Adrenal gland (tissue), 9 donors: ENCODE measurements at regions not wholly inside any gene's neighbourhood (a gene's known extent, or its start where the extent isn't known, plus 50 kb on each side); places are given as distances from the start of the nearest gene placed in this dataset.

ENCODE experiments used
- DNase-seq, 7 donors: peaks; one replicate each; pipeline ENCODE4 v3.0.0-alpha.2; 2019 to 2020
- H3K27ac ChIP-seq, 5 donors: fragments of 200-600 bp; sonication (generic) in 4 of 5; 1 replicate in 3 of 5; 2 replicates in 2 of 5; pipeline versions ENCODE4 v1.5.1 to v1.8.0; 2016 to 2020; ENCODE audit warnings: mild to moderate bottlenecking in 1 of 5
- H3K27me3 ChIP-seq: fragments of 200-600 bp; 2 replicates; pipeline ENCODE4 v1.8.0; 2021
- H3K36me3 ChIP-seq, 2 donors: fragments of 200-600 bp; replicated peaks in 1 of 2; 1 replicate in 1 of 2; 2 replicates in 1 of 2; pipeline versions ENCODE4 v1.5.1 to v1.8.0; 2018 to 2022
- H3K4me1 ChIP-seq, 2 donors: fragments of 200-600 bp; replicated peaks in 1 of 2; 1 replicate in 1 of 2; 2 replicates in 1 of 2; pipeline versions ENCODE4 v1.5.1 to v1.8.0; 2018 to 2021
- H3K4me3 ChIP-seq, 4 donors: fragments of 200-600 bp; sonication (generic) in 3 of 4; one replicate each; pipeline ENCODE4 v1.5.1; 2016 to 2018
- H3K9me3 ChIP-seq, 3 donors: fragments of 200-600 bp; sonication (generic) in 1 of 3; replicated peaks in 1 of 3; 1 replicate in 2 of 3; 2 replicates in 1 of 3; pipeline versions ENCODE4 v1.5.1 to v1.8.0; 2016 to 2021
- POLR2A ChIP-seq, 2 donors: fragments of 450-650 bp; IDR thresholded peaks; one replicate each; pipeline ENCODE4 v1.6.1; 2017; ENCODE audit warnings: antibody characterized with exemption in 2 of 2, mild to moderate bottlenecking in 2 of 2, moderate library complexity in 1 of 2
- WGBS, 4 donors: extraction: QIAGEN DNeasy Blood & Tissue Kit in 2 of 4; methylation state at CpG; one replicate each; pipeline versions ENCODE4 v1.1.5 to v1.1.7; 2013 to 2017; 5-methylcytosine and 5-hydroxymethylcytosine counted together
- intact Hi-C, 2 donors: fragments of 100-400 bp; cut with DNase I; formaldehyde crosslinking; loops; one replicate each; pipeline versions ENCODE4 v1.14.1 to v1.15.0; 2022 to 2023
- TF ChIP-seq, protein P1 (sequence below), 6 experiments: fragments of 450-650 bp in 4 of 6; fragments of 200-600 bp in 2 of 6; sonication (generic) in 1 of 6; IDR thresholded peaks; 1 replicate in 5 of 6; 2 replicates in 1 of 6; pipeline versions ENCODE4 v1.5.1 to v1.8.0; 2016 to 2021; ENCODE audit warnings: antibody characterized with exemption in 6 of 6, mild to moderate bottlenecking in 2 of 6, moderate library complexity in 1 of 6
- donor health status: healthy with polysubstance abuse.
- donor health status: Bipolar disorder and iron deficiency.
- donor health status: DM: yes; HTN: yes; CAD: no.
- donor health status: DM: no; HTN: no; CAD: no.
- donor health status: DM: no; HTN: no; CAD: no.

DNA sequence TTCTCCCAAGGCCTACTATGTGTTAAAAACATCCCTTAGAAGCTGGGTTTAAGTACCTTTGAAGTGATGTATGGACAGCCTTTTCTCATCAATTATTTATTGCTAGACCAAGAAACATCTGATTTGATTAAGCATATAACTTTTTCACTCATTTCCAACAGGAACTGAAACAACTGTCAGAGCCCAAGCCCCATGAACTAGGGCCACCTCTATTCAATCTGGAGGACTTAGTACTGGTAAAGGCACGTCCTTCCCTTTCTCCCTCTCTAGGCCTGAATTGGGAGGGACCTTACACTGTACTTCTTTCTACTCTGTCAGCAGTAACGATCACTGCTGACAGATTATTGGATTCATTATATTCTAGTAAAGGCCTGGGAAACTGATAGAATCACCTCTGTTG, 612.0 kb upstream of the CDH8 start:
- no peak overlapping the region for H3K27ac ChIP-seq
- H3K27me3 ChIP-seq: no peaks in the 10 kb centered on the region
- no peaks in the 10 kb centered on the region for H3K36me3 ChIP-seq
- intact Hi-C loops: no loop called here
- H3K4me3 ChIP-seq: no peak overlapping the region
- WGBS, 4 donors: 83 to 90% (median 85%) methylated on average over 2 of the region's 2 CpGs
- DNase-seq: no peak
- no peaks in the 10 kb centered on the region for H3K4me1 ChIP-seq
- H3K9me3 ChIP-seq: peaks cover 0 to 7% (median 0%) of the 10 kb centered on the region in 3 donors
- TF ChIP-seq, protein P1, sequence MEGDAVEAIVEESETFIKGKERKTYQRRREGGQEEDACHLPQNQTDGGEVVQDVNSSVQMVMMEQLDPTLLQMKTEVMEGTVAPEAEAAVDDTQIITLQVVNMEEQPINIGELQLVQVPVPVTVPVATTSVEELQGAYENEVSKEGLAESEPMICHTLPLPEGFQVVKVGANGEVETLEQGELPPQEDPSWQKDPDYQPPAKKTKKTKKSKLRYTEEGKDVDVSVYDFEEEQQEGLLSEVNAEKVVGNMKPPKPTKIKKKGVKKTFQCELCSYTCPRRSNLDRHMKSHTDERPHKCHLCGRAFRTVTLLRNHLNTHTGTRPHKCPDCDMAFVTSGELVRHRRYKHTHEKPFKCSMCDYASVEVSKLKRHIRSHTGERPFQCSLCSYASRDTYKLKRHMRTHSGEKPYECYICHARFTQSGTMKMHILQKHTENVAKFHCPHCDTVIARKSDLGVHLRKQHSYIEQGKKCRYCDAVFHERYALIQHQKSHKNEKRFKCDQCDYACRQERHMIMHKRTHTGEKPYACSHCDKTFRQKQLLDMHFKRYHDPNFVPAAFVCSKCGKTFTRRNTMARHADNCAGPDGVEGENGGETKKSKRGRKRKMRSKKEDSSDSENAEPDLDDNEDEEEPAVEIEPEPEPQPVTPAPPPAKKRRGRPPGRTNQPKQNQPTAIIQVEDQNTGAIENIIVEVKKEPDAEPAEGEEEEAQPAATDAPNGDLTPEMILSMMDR (IDR thresholded peaks at IDR 0.05): no peak
- no peak for TF ChIP-seq POLR2A (IDR thresholded peaks at IDR 0.05)

DNA sequence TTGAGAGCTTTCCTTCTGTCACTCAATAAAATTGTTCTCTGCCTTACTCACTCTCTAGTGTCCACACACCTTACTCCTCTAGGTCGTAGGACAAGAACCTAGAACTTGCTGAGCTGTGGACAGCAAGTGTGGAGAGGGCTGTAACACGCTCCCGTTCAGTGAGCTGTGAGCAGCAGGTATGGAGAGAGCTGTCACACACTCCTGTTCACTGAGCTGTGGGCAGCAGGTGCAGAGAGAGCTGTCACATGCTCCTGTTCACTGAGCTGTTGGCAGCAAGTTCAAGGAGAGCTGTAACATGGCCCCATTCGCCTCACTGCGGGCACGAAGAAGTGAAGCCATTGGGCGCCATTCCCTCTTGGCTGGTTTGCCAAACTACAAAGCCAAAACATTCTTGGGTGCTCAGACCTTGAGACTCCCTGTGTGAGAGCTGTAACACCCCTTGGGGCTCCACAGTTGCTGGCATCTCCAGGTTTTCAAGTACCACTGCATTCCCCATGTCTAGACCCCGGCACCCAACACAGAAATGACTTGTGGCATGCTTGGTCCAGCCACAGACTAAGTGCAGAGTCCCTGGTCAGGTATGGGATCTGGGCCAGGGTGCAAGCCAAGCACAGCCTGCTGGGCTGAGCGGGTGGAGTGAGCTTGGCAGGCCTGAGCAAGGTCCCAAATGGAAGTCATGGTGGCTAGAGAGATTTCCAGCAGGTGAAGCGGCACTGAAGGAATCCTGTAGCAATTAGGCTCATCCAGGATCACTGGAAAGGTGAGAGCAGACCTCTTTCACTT, 608.0 kb upstream of the CDH8 start:
- Histone ChIP-seq H3K4me3 (no peak overlapping the region), H3K4me1 (no peaks in the 10 kb centered on the region), H3K27ac (no peak overlapping the region), H3K36me3 (no peaks in the 10 kb centered on the region), H3K27me3 (no peaks in the 10 kb centered on the region), H3K9me3 (peaks cover 0 to 7% (median 0%) of the 10 kb centered on the region in 3 donors)
- TF ChIP-seq, protein P1 (IDR thresholded peaks at IDR 0.05): no peak
- no peak for TF ChIP-seq POLR2A (IDR thresholded peaks at IDR 0.05)
- WGBS, 4 donors: 81 to 92% (median 89%) methylated on average over 7 to 10 of the region's 10 CpGs
- intact Hi-C loops: no loop called here
- DNase-seq: no peak

DNA sequence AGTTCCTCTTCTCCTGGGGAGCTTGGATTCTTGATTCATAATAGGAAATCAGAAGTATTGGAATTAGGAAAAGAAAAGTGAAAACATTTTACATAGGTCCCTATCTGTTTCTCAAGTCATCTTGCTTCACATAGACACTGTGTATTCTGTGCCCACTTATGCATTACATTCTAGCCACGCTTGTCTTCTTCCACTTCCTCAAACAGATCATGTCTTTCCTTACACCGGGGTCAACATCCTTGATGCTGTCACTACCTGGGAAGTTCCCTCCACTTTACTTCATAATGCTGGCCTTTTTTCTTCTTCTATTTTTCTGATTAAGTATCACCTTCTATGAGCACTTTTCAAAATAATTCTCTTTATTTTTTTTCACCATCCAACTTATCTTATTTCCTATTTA, 606.4 kb upstream of the CDH8 start:
- 65 to 75% (median 71%) methylated on average over 2 of the region's 2 CpGs for WGBS, 4 donors
- peaks cover 0 to 7% (median 0%) of the 10 kb centered on the region in 3 donors for H3K9me3 ChIP-seq
- H3K27ac ChIP-seq: no peak overlapping the region
- no peak overlapping the region for H3K4me3 ChIP-seq
- no peak for DNase-seq
- no peaks in the 10 kb centered on the region for H3K4me1 ChIP-seq
- TF ChIP-seq POLR2A (IDR thresholded peaks at IDR 0.05): no peak
- TF ChIP-seq, protein P1 (IDR thresholded peaks at IDR 0.05): no peak
- H3K36me3 ChIP-seq: no peaks in the 10 kb centered on the region
- H3K27me3 ChIP-seq: no peaks in the 10 kb centered on the region
- intact Hi-C loops: no loop called here

DNA sequence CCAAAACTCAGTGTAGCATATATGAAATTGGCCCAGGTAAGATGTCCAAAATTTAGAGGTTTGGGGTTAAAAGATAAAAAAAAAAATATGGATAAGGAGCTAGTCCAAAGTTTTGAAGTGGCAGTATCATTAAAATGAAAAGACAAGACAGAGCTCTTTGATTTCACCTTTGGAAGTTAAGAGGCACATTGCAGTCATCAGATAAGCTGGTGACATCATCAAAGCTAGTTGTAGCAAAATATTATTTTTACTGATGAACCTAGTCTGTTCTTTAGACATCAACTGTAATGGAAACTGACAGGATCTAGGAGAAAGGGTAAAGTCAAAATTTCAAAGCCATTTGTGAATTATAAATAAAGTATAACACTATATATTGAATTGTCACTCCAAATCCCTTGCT, 603.7 kb upstream of the CDH8 start:
- Histone ChIP-seq H3K36me3 (no peaks in the 10 kb centered on the region), H3K4me1 (no peaks in the 10 kb centered on the region), H3K27me3 (no peaks in the 10 kb centered on the region), H3K27ac (no peak overlapping the region), H3K9me3 (no peaks in the 10 kb centered on the region), H3K4me3 (no peak overlapping the region)
- intact Hi-C loops: no loop called here
- no peak for DNase-seq
- TF ChIP-seq POLR2A (IDR thresholded peaks at IDR 0.05): no peak
- TF ChIP-seq, protein P1 (IDR thresholded peaks at IDR 0.05): no peak
